Tibial nerve (tissue), 4 donors: ENCODE measurements at regions not wholly inside any gene's neighbourhood (a gene's known extent, or its start where the extent isn't known, plus 50 kb on each side); places are given as distances from the start of the nearest gene placed in this dataset.

ENCODE experiments used
- EP300 ChIP-seq, 2 donors: sonication (generic); formaldehyde crosslinking; IDR thresholded peaks; one replicate each; pipeline ENCODE4 v1.6.1; 2017; ENCODE audit warnings: antibody characterized with exemption in 2 of 2, mild to moderate bottlenecking in 1 of 2
- POLR2A ChIP-seq, 2 donors: fragments of 450-650 bp; IDR thresholded peaks; one replicate each; pipeline ENCODE4 v1.6.1; 2017; ENCODE audit warnings: antibody characterized with exemption in 2 of 2, mild to moderate bottlenecking in 2 of 2, moderate library complexity in 2 of 2
- TF ChIP-seq, protein P1 (sequence below), 5 experiments: fragments of 200-600 bp in 3 of 5; fragments of 450-650 bp in 2 of 5; sonication (generic) in 3 of 5; IDR thresholded peaks; one replicate each; pipeline ENCODE4 v1.5.1; 2016 to 2019; ENCODE audit warnings: antibody characterized with exemption in 5 of 5, mild to moderate bottlenecking in 3 of 5, moderate library complexity in 2 of 5

DNA sequence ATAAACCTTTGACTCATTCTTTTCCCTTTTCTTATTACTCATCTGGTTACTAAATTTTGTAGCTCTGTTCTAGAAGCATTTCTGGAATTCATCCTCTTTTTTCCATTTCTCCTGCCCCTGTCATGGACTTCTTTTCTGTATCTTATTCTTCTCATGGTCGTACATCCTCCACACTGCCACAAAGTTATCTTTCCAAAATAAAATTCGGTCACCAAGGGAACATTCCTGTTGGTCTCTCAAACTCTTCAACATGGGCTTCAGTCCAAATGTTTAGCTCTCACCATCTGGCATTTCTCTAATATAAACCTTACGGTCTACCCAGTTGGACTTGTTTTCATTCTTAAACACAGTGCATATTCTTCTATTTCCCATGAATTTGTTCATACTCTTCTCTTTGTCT is 428.8 kb upstream of the ID4 start:
- TF ChIP-seq EP300 (IDR thresholded peaks at IDR 0.05) (no peak), POLR2A (IDR thresholded peaks at IDR 0.05) (no peak)
- TF ChIP-seq, protein P1, sequence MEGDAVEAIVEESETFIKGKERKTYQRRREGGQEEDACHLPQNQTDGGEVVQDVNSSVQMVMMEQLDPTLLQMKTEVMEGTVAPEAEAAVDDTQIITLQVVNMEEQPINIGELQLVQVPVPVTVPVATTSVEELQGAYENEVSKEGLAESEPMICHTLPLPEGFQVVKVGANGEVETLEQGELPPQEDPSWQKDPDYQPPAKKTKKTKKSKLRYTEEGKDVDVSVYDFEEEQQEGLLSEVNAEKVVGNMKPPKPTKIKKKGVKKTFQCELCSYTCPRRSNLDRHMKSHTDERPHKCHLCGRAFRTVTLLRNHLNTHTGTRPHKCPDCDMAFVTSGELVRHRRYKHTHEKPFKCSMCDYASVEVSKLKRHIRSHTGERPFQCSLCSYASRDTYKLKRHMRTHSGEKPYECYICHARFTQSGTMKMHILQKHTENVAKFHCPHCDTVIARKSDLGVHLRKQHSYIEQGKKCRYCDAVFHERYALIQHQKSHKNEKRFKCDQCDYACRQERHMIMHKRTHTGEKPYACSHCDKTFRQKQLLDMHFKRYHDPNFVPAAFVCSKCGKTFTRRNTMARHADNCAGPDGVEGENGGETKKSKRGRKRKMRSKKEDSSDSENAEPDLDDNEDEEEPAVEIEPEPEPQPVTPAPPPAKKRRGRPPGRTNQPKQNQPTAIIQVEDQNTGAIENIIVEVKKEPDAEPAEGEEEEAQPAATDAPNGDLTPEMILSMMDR (IDR thresholded peaks at IDR 0.05): no peak
